GM18867 (cell line): ENCODE measurements at regions not wholly inside any gene's neighbourhood (a gene's known extent, or its start where the extent isn't known, plus 50 kb on each side); places are given as distances from the start of the nearest gene placed in this dataset.

Experiments
- ATAC-seq: cut with Tn5 transposase; IDR thresholded peaks from one replicate; pipeline ENCODE4 v1.9.1; 2021; ENCODE audit warnings: mild to moderate bottlenecking, moderate library complexity; ENCODE audit not compliant: unreplicated experiment

- ATAC-seq = peak; percentile 68
Measured at GRCh38 chr2:7281231-7282201, 364.3 kb downstream of the RNF144A start.

- no peak for ATAC-seq
Measured at GRCh38 chr2:7286120-7286519, 368.9 kb downstream of the RNF144A start.

- no peak for ATAC-seq
Measured at GRCh38 chr2:7288484-7288883, 371.3 kb downstream of the RNF144A start.

- ATAC-seq = no peak
Measured at GRCh38 chr2:7289697-7290096, 372.5 kb downstream of the RNF144A start.

- no peak for ATAC-seq
Measured at GRCh38 chr2:7292154-7292691, 375.0 kb downstream of the RNF144A start.

- ATAC-seq = no peak
Measured at GRCh38 chr2:7309582-7309981, 392.4 kb downstream of the RNF144A start.

- no peak for ATAC-seq
Measured at GRCh38 chr2:7324706-7325105, 407.5 kb downstream of the RNF144A start.

- ATAC-seq = no peak
Measured at GRCh38 chr2:7325186-7325585, 408.0 kb downstream of the RNF144A start.

- no peak for ATAC-seq
Measured at GRCh38 chr2:7329465-7329864, 412.3 kb downstream of the RNF144A start.

GRCh38 chr2:7333189-7333765 is 416.1 kb downstream of the RNF144A start:
- no peak for ATAC-seq

- ATAC-seq = no peak
Measured at GRCh38 chr2:7333960-7334493, 416.8 kb downstream of the RNF144A start.

GRCh38 chr2:7338961-7339360 is 421.7 kb downstream of the RNF144A start:
- no peak for ATAC-seq

- no peak for ATAC-seq
Measured at GRCh38 chr2:7346336-7346735, 429.1 kb downstream of the RNF144A start.

GRCh38 chr2:7348761-7349160 is 431.5 kb downstream of the RNF144A start:
- peak; percentile 72 for ATAC-seq

- ATAC-seq = no peak
Measured at GRCh38 chr2:7352191-7352590, 435.0 kb downstream of the RNF144A start.

GRCh38 chr2:7353571-7353970 is 436.4 kb downstream of the RNF144A start:
- ATAC-seq = no peak

GRCh38 chr2:7355781-7356180 is 438.6 kb downstream of the RNF144A start:
- ATAC-seq = no peak

GRCh38 chr2:7356909-7357584 is 439.8 kb downstream of the RNF144A start:
- no peak for ATAC-seq

GRCh38 chr2:7357993-7358392 is 440.8 kb downstream of the RNF144A start:
- no peak for ATAC-seq

- ATAC-seq = no peak
Measured at GRCh38 chr2:7358865-7359447, 441.7 kb downstream of the RNF144A start.

GRCh38 chr2:7363906-7364305 is 446.7 kb downstream of the RNF144A start:
- no peak for ATAC-seq
